ENCODE measurements at regions not wholly inside any gene's neighbourhood (a gene's known extent, or its start where the extent isn't known, plus 50 kb on each side); places are given as distances from the start of the nearest gene placed in this dataset.

GRCh38 chr22:49550141-49550430, 277.6 kb downstream of the BRD1 start (continued):
- TF ChIP-seq CTCF (conservative IDR thresholded peaks at IDR 0.05; ENCODE audit: low read depth in 2 of 2), result no peak

GRCh38 chr22:49549256-49550140, 278.2 kb downstream of the BRD1 start:
- no peaks in the 10 kb centered on the region for H3K27me3 ChIP-seq (ENCODE audit: insufficient read depth)
- H3K4me1 Mint-ChIP-seq, result peaks cover 12% of the 10 kb centered on the region
- H3K4me3 Mint-ChIP-seq, result no peak overlapping the region
- H3K27ac Mint-ChIP-seq, result no peak overlapping the region
- no peaks in the 10 kb centered on the region for H3K9me2 ChIP-seq (ENCODE audit: insufficient read depth)
- no peak overlapping the region for H3K4me2 ChIP-seq
- H3K9me3 Mint-ChIP-seq, result peaks cover 20% of the 10 kb centered on the region
- no peaks in the 10 kb centered on the region for H3K79me2 ChIP-seq (replicated peaks; ENCODE audit: insufficient read depth)
- no peaks in the 10 kb centered on the region for H3K4me1 ChIP-seq (ENCODE audit: insufficient read depth)
- no peaks in the 10 kb centered on the region for H3K36me3 ChIP-seq (ENCODE audit: insufficient read depth)
- no peaks in the 10 kb centered on the region for H3F3A ChIP-seq (replicated peaks; ENCODE audit: low read depth)
- no peak overlapping the region for H3K4me3 ChIP-seq
- TF ChIP-seq CREB1 (CRISPR knock-in tag; IDR thresholded peaks at IDR 0.05; ENCODE audit: low read depth), result no peak
- TF ChIP-seq ZNF462 (CRISPR knock-in tag; IDR thresholded peaks at IDR 0.05), result no peak
- no peak for TF ChIP-seq STAT1 (IDR thresholded peaks at IDR 0.05; ENCODE audit: unreplicated experiment)
- TF ChIP-seq NANOG (IDR thresholded peaks at IDR 0.05; ENCODE audit: borderline replicate concordance), result no peak
- TF ChIP-seq EZH2phosphoT487 (IDR thresholded peaks at IDR 0.05; ENCODE audit: unreplicated experiment), result no peak
- TF ChIP-seq JUNB (IDR thresholded peaks at IDR 0.05; ENCODE audit: unreplicated experiment), result no peak
- TF ChIP-seq EZH2 (IDR thresholded peaks at IDR 0.05; ENCODE audit: low read depth, unreplicated experiment), result no peak
- TF ChIP-seq ZNF114 (CRISPR knock-in tag; IDR thresholded peaks at IDR 0.05), result no peak
- TF ChIP-seq CTCF (conservative IDR thresholded peaks at IDR 0.05; ENCODE audit: low read depth in 2 of 2), result no peak
- peaks cover 13% of the 10 kb centered on the region for H3K36me3 Mint-ChIP-seq (ENCODE audit: low read depth)
- no peak overlapping the region for H3K27ac ChIP-seq (ENCODE audit: low read depth)
- H2AFZ ChIP-seq, result no peak overlapping the region
- ATAC-seq, result peak; percentile 10; the same call in 2 of the 3 replicates
- DNase-seq (ENCODE audit: low spot score), result no peak
- peaks cover 12% of the 10 kb centered on the region for H3K27me3 Mint-ChIP-seq (ENCODE audit: insufficient read depth, low read depth, poor library complexity)
- no peaks in the 10 kb centered on the region for H4K20me1 ChIP-seq (replicated peaks; ENCODE audit: insufficient read depth)

Data from GM23338 (cell line).